Panc1 (cell line): ENCODE measurements at regions not wholly inside any gene's neighbourhood (a gene's known extent, or its start where the extent isn't known, plus 50 kb on each side); places are given as distances from the start of the nearest gene placed in this dataset.
"Not testable (repeated sequence)": the region's sequence is repeated elsewhere in the genome, so short reads cannot be mapped to it uniquely, and the experiment has no call there.

Experiments used
- ATAC-seq: fragments of 200-7000 bp; cut with Tn5 transposase; 2 replicates; pipeline ENCODE4 v1.9.1; 2020; ENCODE audit warnings: mild to moderate bottlenecking, moderate library complexity
- BruUV-seq: library from RNA; stranded (reverse); fragments of 400-500 nt; replicated peaks from 2 replicates; lab custom pipeline; 2021; lab: Mats Ljungman, UMichigan
- CTCF ChIA-PET: fragments of 300-600 bp; sonication (Branson Sonifier 250); formaldehyde crosslinking; loops from one replicate; lab custom pipeline; 2022; ENCODE audit warnings: antibody characterized with exemption; lab: Charles Lee
- POLR2A ChIA-PET: fragments of 300-600 bp; sonication (Branson Sonifier 250); formaldehyde crosslinking; loops from one replicate; lab custom pipeline; 2022; ENCODE audit warnings: antibody characterized with exemption; lab: Charles Lee
- DNase-seq: peaks from one replicate; pipeline ENCODE4 v3.0.0-alpha.2; 2010; ENCODE audit warnings: low read depth, low spot score
- H3K27ac ChIP-seq: 2 replicates; pipeline ENCODE4 v1.5.1; 2011; ENCODE audit warnings: mild to moderate bottlenecking, low read length, inconsistent platforms
- H3K27me3 ChIP-seq: fragments of 200-500 bp; sonication (Bioruptor generic); 2 replicates; pipeline ENCODE4 v1.6.0; 2014; ENCODE audit warnings: low read length, inconsistent platforms; ENCODE audit not compliant: control insufficient read depth, insufficient read depth
- H3K36me3 ChIP-seq: fragments of 200-500 bp; sonication (Bioruptor generic); 2 replicates; pipeline ENCODE4 v1.5.1; 2014; ENCODE audit warnings: inconsistent platforms, mild to moderate bottlenecking, low read length, moderate library complexity; ENCODE audit not compliant: control insufficient read depth, insufficient read depth
- H3K4me1 ChIP-seq: 2 replicates; pipeline ENCODE4 v1.5.1; 2011; ENCODE audit warnings: inconsistent platforms, mild to moderate bottlenecking, low read length, moderate library complexity; ENCODE audit not compliant: control insufficient read depth, insufficient read depth
- H3K4me3 ChIP-seq, 2 experiments: 2 replicates each; pipeline ENCODE4 v1.5.1; 2011 to 2012; ENCODE audit warnings: low read depth in 2 of 2, low read length in 2 of 2, mild to moderate bottlenecking in 2 of 2, inconsistent platforms in 1 of 2, moderate library complexity in 1 of 2
- H3K9me3 ChIP-seq: fragments of 200-500 bp; sonication (Bioruptor generic); 2 replicates; pipeline ENCODE4 v1.5.1; 2014; ENCODE audit warnings: low read depth, mild to moderate bottlenecking, inconsistent platforms, low read length, moderate library complexity; ENCODE audit not compliant: control insufficient read depth, insufficient read depth
- CTCF ChIP-seq: fragments of 450-650 bp; IDR thresholded peaks from 2 replicates; pipeline ENCODE4 v1.5.1; 2017; ENCODE audit warnings: mild to moderate bottlenecking
- POLR2AphosphoS5 ChIP-seq: IDR thresholded peaks from 2 replicates; pipeline ENCODE4 v1.6.1; 2012; ENCODE audit warnings: mild to moderate bottlenecking, low read depth, low read length, moderate library complexity
- REST ChIP-seq, 2 experiments: IDR thresholded peaks; 2 replicates each; pipeline ENCODE4 v1.6.1; 2011 to 2012; ENCODE audit warnings: low read depth in 2 of 2, control low read depth in 1 of 2, low read length in 1 of 2, mild to moderate bottlenecking in 1 of 2, moderate library complexity in 1 of 2; ENCODE audit not compliant: insufficient read depth in 1 of 2
- SIN3A ChIP-seq: IDR thresholded peaks from 2 replicates; pipeline ENCODE4 v1.6.1; 2012; ENCODE audit warnings: low read depth, mild to moderate bottlenecking, low read length, moderate library complexity, borderline replicate concordance; ENCODE audit not compliant: insufficient read depth
- TCF7L2 ChIP-seq: IDR thresholded peaks from 2 replicates; pipeline ENCODE4 v1.6.1; 2011; ENCODE audit warnings: mild to moderate bottlenecking, low read depth, low read length, inconsistent platforms
- in situ Hi-C: cut with HindIII; loops from 2 replicates; pipeline ENCODE4 v1.10.0; 2016; ENCODE audit warnings: low sequenced_read_pairs, low pct_unique_long_range_greater_than_20kb
- intact Hi-C: fragments of 100-400 bp; cut with micrococcal nuclease; formaldehyde crosslinking; loops from one replicate; pipeline ENCODE4 v1.10.0; 2022; ENCODE audit not compliant: unreplicated experiment

DNA sequence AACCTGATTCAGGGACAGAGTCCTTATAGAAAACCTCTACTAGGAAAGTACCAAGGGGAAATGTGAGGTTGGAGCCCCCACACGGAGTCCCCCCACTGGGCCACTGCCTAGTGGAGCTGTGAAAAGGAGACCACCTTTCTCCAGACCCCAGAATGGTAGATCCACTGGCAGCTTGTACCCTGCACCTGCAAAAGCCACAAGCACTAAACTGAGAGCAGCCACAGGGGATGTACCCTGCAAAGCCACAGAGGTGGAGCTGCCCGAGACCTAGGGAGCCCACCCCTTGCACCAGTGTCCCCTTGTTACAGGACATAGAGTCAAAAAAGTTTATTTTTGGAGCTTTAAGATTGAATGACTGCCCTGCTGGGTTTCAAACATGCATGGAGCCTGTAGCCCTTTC lies 87.2 kb upstream of the KCNMA1 start:
- intact Hi-C loops, result no loop called here
- BruUV-seq, result no TSS peak
- in situ Hi-C loops, result no loop called here
- H3K27me3 ChIP-seq, result no peaks in the 10 kb centered on the region
- H3K9me3 ChIP-seq, result no peaks in the 10 kb centered on the region
- H3K4me1 ChIP-seq, result no peaks in the 10 kb centered on the region
- no peak for ATAC-seq
- POLR2A ChIA-PET, result no interaction called here
- CTCF ChIA-PET, result no interaction called here
- DNase-seq, result no peak
- TF ChIP-seq CTCF (no peak), TCF7L2 (no peak), POLR2AphosphoS5 (no peak), SIN3A (no peak), REST (IDR thresholded peaks at IDR 0.05; ENCODE audit: insufficient read depth in 1 of 2, low read depth in 2 of 2, low read length in 1 of 2) (no peak)
- no peak overlapping the region for H3K27ac ChIP-seq
- H3K4me3 ChIP-seq, result no peak overlapping the region
- no peaks in the 10 kb centered on the region for H3K36me3 ChIP-seq

DNA sequence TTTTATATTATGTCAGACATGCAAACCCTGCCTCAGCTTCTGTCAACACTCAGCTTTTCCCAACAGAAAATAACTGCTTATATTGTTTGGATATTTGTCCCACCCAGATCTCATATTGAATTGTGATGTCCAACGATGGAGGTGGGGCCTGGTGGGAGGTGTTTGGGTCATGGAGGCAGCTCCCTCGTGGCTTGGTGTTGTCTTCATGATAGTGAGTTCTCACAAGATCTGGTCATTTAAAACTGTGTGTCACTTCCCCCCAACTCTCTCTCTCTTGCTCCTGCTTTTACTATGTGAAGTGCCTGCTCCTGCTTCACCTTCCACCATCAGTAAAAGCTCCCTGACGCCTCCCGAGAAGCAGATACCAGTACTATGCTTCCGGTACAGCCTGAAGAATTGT lies 85.8 kb upstream of the KCNMA1 start:
- ChIA-PET POLR2A (no interaction called here), CTCF (interaction anchor here (1.7 kb wide), 1 partner anchor 12 kb away, joined by 6 read pairs; no protein-coding TSS in a partner anchor)
- ATAC-seq, result no peak
- in situ Hi-C loops (no loop called here), intact Hi-C loops (no loop called here)
- Histone ChIP-seq H3K27me3 (no peaks in the 10 kb centered on the region), H3K4me3 (no peak overlapping the region), H3K9me3 (no peaks in the 10 kb centered on the region), H3K36me3 (no peaks in the 10 kb centered on the region), H3K27ac (no peak overlapping the region), H3K4me1 (no peaks in the 10 kb centered on the region)
- TF ChIP-seq REST (IDR thresholded peaks at IDR 0.05; ENCODE audit: insufficient read depth in 1 of 2, low read depth in 2 of 2, low read length in 1 of 2) (no peak), SIN3A (no peak), CTCF (no peak)
- no TSS peak for BruUV-seq
- no peak for DNase-seq

DNA sequence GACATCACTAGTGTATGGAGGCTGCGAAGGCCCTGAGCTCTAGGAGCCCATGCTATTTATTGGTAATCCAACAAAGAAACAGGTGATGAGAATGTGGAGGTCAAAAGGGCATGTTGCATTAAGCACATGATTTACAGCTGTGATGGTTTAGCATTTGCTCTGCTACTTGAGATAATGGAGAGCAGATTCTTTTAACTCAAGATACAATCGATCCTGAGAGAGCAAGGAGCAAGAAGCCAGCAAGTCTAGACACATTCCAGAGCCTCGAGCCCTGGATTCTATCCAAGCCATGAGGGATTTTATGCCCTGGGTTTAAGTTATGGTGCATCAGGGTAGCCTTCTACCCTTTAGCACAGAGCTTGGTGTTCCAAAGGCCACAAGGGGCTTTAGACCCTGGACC lies 85.3 kb upstream of the KCNMA1 start:
- H3K9me3 ChIP-seq, H3K27me3 ChIP-seq, DNase-seq, H3K36me3 ChIP-seq, intact Hi-C loops, BruUV-seq, H3K4me3 ChIP-seq, in situ Hi-C loops, ATAC-seq, H3K27ac ChIP-seq, POLR2A ChIA-PET, H3K4me1 ChIP-seq: not testable (repeated sequence)
- CTCF ChIA-PET, result interaction anchor here (1.7 kb wide), 1 partner anchor 11 kb away, joined by 6 read pairs; no protein-coding TSS in a partner anchor
